ENCODE measurements at regions not wholly inside any gene's neighbourhood (a gene's known extent, or its start where the extent isn't known, plus 50 kb on each side); places are given as distances from the start of the nearest gene placed in this dataset.
"Not testable (repeated sequence)": the region's sequence is repeated elsewhere in the genome, so short reads cannot be mapped to it uniquely, and the experiment has no call there.

- WGBS, 2 experiments (ENCODE audit: low coverage in 1 of 2, low lambda C conversion rate in 2 of 2, missing lambda C conversion rate in 2 of 2) = 54 to 59% methylated on average over 9 of the region's 9 CpGs
- no peak overlapping the region for H3K4me3 ChIP-seq
- in situ Hi-C loops (cut with MboI) = no loop called here
Measured at GRCh38 chr18:8526332-8526731, 82.9 kb upstream of the RAB12 start.

GRCh38 chr18:8529609-8530008, 79.6 kb upstream of the RAB12 start:
- DNase-seq = no peak
- H3K36me3 ChIP-seq (ENCODE audit: low read depth) = no peaks in the 10 kb centered on the region
- H3K4me2 ChIP-seq (ENCODE audit: unreplicated experiment) = no peak overlapping the region
- no peaks in the 10 kb centered on the region for H3K9me3 ChIP-seq (ENCODE audit: low read depth)
- H3K4me3 ChIP-seq = no peak overlapping the region
- 47 to 51% methylated on average over 2 of the region's 2 CpGs for WGBS, 2 experiments (ENCODE audit: low coverage in 1 of 2, low lambda C conversion rate in 2 of 2, missing lambda C conversion rate in 2 of 2)
- H3K9me2 ChIP-seq (ENCODE audit: insufficient read depth) = no peaks in the 10 kb centered on the region
- TF ChIP-seq EZH2phosphoT487 (IDR thresholded peaks at IDR 0.05; ENCODE audit: insufficient read depth, low read depth) = no peak
- TF ChIP-seq EZH2 (IDR thresholded peaks at IDR 0.05; ENCODE audit: insufficient read depth, poor library complexity, severe bottlenecking) = no peak
- no peaks in the 10 kb centered on the region for H3K4me1 ChIP-seq (ENCODE audit: insufficient read depth)
- H3K27me3 ChIP-seq (replicated peaks; ENCODE audit: insufficient read depth) = no peaks in the 10 kb centered on the region; the same call in 1 of the 2 replicates
- H3K27ac ChIP-seq = no peak overlapping the region
- no peaks in the 10 kb centered on the region for H4K20me1 ChIP-seq (ENCODE audit: insufficient read depth)
- H3K79me2 ChIP-seq (ENCODE audit: insufficient read depth) = no peaks in the 10 kb centered on the region
- H3F3A ChIP-seq (ENCODE audit: insufficient read depth) = no peaks in the 10 kb centered on the region
- no peak overlapping the region for H3K9ac ChIP-seq
- no peak overlapping the region for H2AFZ ChIP-seq
- in situ Hi-C loops (cut with MboI) = no loop called here

More at GRCh38 chr18:8526332-8526731, 82.9 kb upstream of the RAB12 start:
- no peaks in the 10 kb centered on the region for H3K9me3 ChIP-seq (ENCODE audit: low read depth)
- no peaks in the 10 kb centered on the region for H3K9me2 ChIP-seq (ENCODE audit: insufficient read depth)
- no peaks in the 10 kb centered on the region for H3K79me2 ChIP-seq (ENCODE audit: insufficient read depth)
- H3K27ac ChIP-seq = no peak overlapping the region
- H3K36me3 ChIP-seq (ENCODE audit: low read depth) = no peaks in the 10 kb centered on the region
- H4K20me1 ChIP-seq (ENCODE audit: insufficient read depth) = no peaks in the 10 kb centered on the region
- no peak for DNase-seq
- H2AFZ ChIP-seq = no peak overlapping the region
- TF ChIP-seq EZH2phosphoT487 (IDR thresholded peaks at IDR 0.05; ENCODE audit: insufficient read depth, low read depth) (no peak), EZH2 (IDR thresholded peaks at IDR 0.05; ENCODE audit: insufficient read depth, poor library complexity, severe bottlenecking) (no peak)
- no peaks in the 10 kb centered on the region; the same call in none of the 2 replicates for H3K27me3 ChIP-seq (replicated peaks; ENCODE audit: insufficient read depth)
- no peaks in the 10 kb centered on the region for H3F3A ChIP-seq (ENCODE audit: insufficient read depth)
- H3K4me1 ChIP-seq (ENCODE audit: insufficient read depth) = no peaks in the 10 kb centered on the region
- H3K4me2 ChIP-seq (ENCODE audit: unreplicated experiment) = no peak overlapping the region
- no peak overlapping the region for H3K9ac ChIP-seq

- H3K79me2 ChIP-seq (ENCODE audit: insufficient read depth); H3F3A ChIP-seq (ENCODE audit: insufficient read depth); H3K27me3 ChIP-seq (replicated peaks; ENCODE audit: insufficient read depth); H3K4me3 ChIP-seq; H3K9me3 ChIP-seq (ENCODE audit: low read depth); H4K20me1 ChIP-seq (ENCODE audit: insufficient read depth); H3K4me2 ChIP-seq (ENCODE audit: unreplicated experiment); DNase-seq; H3K9ac ChIP-seq; H2AFZ ChIP-seq; H3K4me1 ChIP-seq (ENCODE audit: insufficient read depth); H3K9me2 ChIP-seq (ENCODE audit: insufficient read depth); H3K27ac ChIP-seq; in situ Hi-C loops (cut with MboI); H3K36me3 ChIP-seq (ENCODE audit: low read depth): not testable (repeated sequence)
- WGBS, 2 experiments (ENCODE audit: low coverage in 1 of 2, low lambda C conversion rate in 2 of 2, missing lambda C conversion rate in 2 of 2) = 5 to 13% methylated on average over 2 of the region's 2 CpGs
Measured at GRCh38 chr18:8531084-8531483, 78.2 kb upstream of the RAB12 start.

GRCh38 chr18:8536231-8536630, 73.0 kb upstream of the RAB12 start:
- Histone ChIP-seq H3K4me2 (ENCODE audit: unreplicated experiment) (no peak overlapping the region), H3F3A (ENCODE audit: insufficient read depth) (no peaks in the 10 kb centered on the region), H2AFZ (no peak overlapping the region), H3K79me2 (ENCODE audit: insufficient read depth) (no peaks in the 10 kb centered on the region), H3K4me1 (ENCODE audit: insufficient read depth) (no peaks in the 10 kb centered on the region), H3K9ac (no peak overlapping the region), H3K9me3 (ENCODE audit: low read depth) (no peaks in the 10 kb centered on the region), H3K27me3 (replicated peaks; ENCODE audit: insufficient read depth) (peaks cover under 1% of the 10 kb centered on the region; the same call in 1 of the 2 replicates), H3K27ac (no peak overlapping the region), H4K20me1 (ENCODE audit: insufficient read depth) (no peaks in the 10 kb centered on the region), H3K36me3 (ENCODE audit: low read depth) (no peaks in the 10 kb centered on the region), H3K4me3 (no peak overlapping the region), H3K9me2 (ENCODE audit: insufficient read depth) (no peaks in the 10 kb centered on the region)
- in situ Hi-C loops (cut with MboI) = no loop called here
- peak; percentile 9 for DNase-seq
- no peak for TF ChIP-seq EZH2phosphoT487 (IDR thresholded peaks at IDR 0.05; ENCODE audit: insufficient read depth, low read depth)
- no peak for TF ChIP-seq EZH2 (IDR thresholded peaks at IDR 0.05; ENCODE audit: insufficient read depth, poor library complexity, severe bottlenecking)
- WGBS, 2 experiments (ENCODE audit: low coverage in 1 of 2, low lambda C conversion rate in 2 of 2, missing lambda C conversion rate in 2 of 2) = 56 to 66% methylated on average over 11 of the region's 11 CpGs

GRCh38 chr18:8536922-8537321, 72.3 kb upstream of the RAB12 start:
- H3F3A ChIP-seq (ENCODE audit: insufficient read depth) = no peaks in the 10 kb centered on the region
- H3K9me2 ChIP-seq (ENCODE audit: insufficient read depth) = no peaks in the 10 kb centered on the region
- H4K20me1 ChIP-seq (ENCODE audit: insufficient read depth) = no peaks in the 10 kb centered on the region
- no peaks in the 10 kb centered on the region for H3K79me2 ChIP-seq (ENCODE audit: insufficient read depth)
- H3K4me2 ChIP-seq (ENCODE audit: unreplicated experiment) = no peak overlapping the region
- peaks cover 6% of the 10 kb centered on the region; the same call in 1 of the 2 replicates for H3K27me3 ChIP-seq (replicated peaks; ENCODE audit: insufficient read depth)
- 62 to 65% methylated on average over 6 to 14 of the region's 14 CpGs for WGBS, 2 experiments (ENCODE audit: low coverage in 1 of 2, low lambda C conversion rate in 2 of 2, missing lambda C conversion rate in 2 of 2)
- no peaks in the 10 kb centered on the region for H3K4me1 ChIP-seq (ENCODE audit: insufficient read depth)
- no peak overlapping the region for H3K27ac ChIP-seq
- no peaks in the 10 kb centered on the region for H3K9me3 ChIP-seq (ENCODE audit: low read depth)
- no peak overlapping the region for H3K9ac ChIP-seq
- in situ Hi-C loops (cut with MboI) = no loop called here
- no peak overlapping the region for H3K4me3 ChIP-seq
- no peak for DNase-seq
- H3K36me3 ChIP-seq (ENCODE audit: low read depth) = no peaks in the 10 kb centered on the region
- H2AFZ ChIP-seq = no peak overlapping the region
- no peak for TF ChIP-seq EZH2phosphoT487 (IDR thresholded peaks at IDR 0.05; ENCODE audit: insufficient read depth, low read depth)
- no peak for TF ChIP-seq EZH2 (IDR thresholded peaks at IDR 0.05; ENCODE audit: insufficient read depth, poor library complexity, severe bottlenecking)

Data from GM23248 (cell line).